NCI-H1694 (cell line): ENCODE measurements at regions not wholly inside any gene's neighbourhood (a gene's known extent, or its start where the extent isn't known, plus 50 kb on each side); places are given as distances from the start of the nearest gene placed in this dataset.

Experiments used
- DNase-seq: peaks from one replicate; lab custom pipeline; 2025; lab: John Stamatoyannopoulos, UW

- peak; percentile 2 for DNase-seq
These were observed 343.2 kb downstream of the KCNRG start for GRCh38 chr13:50358231-50359040.

- DNase-seq, result no peak
These were observed 343.8 kb downstream of the KCNRG start for GRCh38 chr13:50359041-50359367.

- DNase-seq, result no peak
These were observed 344.5 kb downstream of the KCNRG start for GRCh38 chr13:50359779-50360178.

- no peak for DNase-seq
These were observed 345.4 kb downstream of the KCNRG start for GRCh38 chr13:50360637-50361036.

GRCh38 chr13:50361282-50361681, 346.0 kb downstream of the KCNRG start:
- no peak for DNase-seq

GRCh38 chr13:50365408-50366391, 350.5 kb downstream of the KCNRG start:
- no peak for DNase-seq

GRCh38 chr13:50366488-50367174, 351.4 kb downstream of the KCNRG start:
- no peak for DNase-seq

- DNase-seq, result no peak
These were observed 354.4 kb downstream of the KCNRG start for GRCh38 chr13:50369646-50370045.

GRCh38 chr13:50370303-50370950, 355.2 kb downstream of the KCNRG start:
- no peak for DNase-seq

- DNase-seq, result no peak
These were observed 359.3 kb downstream of the KCNRG start for GRCh38 chr13:50374517-50374916.

GRCh38 chr13:50375792-50376191, 360.5 kb downstream of the KCNRG start:
- no peak for DNase-seq

- DNase-seq, result no peak
These were observed 361.8 kb downstream of the KCNRG start for GRCh38 chr13:50376895-50377575.

GRCh38 chr13:50377726-50378270, 362.6 kb downstream of the KCNRG start:
- no peak for DNase-seq

- no peak for DNase-seq
These were observed 363.3 kb downstream of the KCNRG start for GRCh38 chr13:50378509-50379044.

- DNase-seq, result no peak
These were observed 364.3 kb downstream of the KCNRG start for GRCh38 chr13:50379584-50379983.

- DNase-seq, result no peak
These were observed 365.7 kb downstream of the KCNRG start for GRCh38 chr13:50380905-50381304.

GRCh38 chr13:50382511-50382910, 367.3 kb downstream of the KCNRG start:
- no peak for DNase-seq

- no peak for DNase-seq
These were observed 367.7 kb downstream of the KCNRG start for GRCh38 chr13:50382951-50383350.

GRCh38 chr13:50384724-50385123, 369.5 kb downstream of the KCNRG start:
- DNase-seq, result no peak

- DNase-seq, result peak; percentile 21
These were observed 371.4 kb downstream of the KCNRG start for GRCh38 chr13:50386541-50387050.
